PC-9 (cell line): ENCODE measurements at regions not wholly inside any gene's neighbourhood (a gene's known extent, or its start where the extent isn't known, plus 50 kb on each side); places are given as distances from the start of the nearest gene placed in this dataset.

Experiments used
- BruUV-seq: library from RNA; stranded (reverse); fragments of 400-500 nt; replicated peaks from 2 replicates; lab custom pipeline; 2021; lab: Mats Ljungman, UMichigan
- CTCF ChIA-PET: fragments of 300-600 bp; sonication (Branson Sonifier 250); formaldehyde crosslinking; loops from one replicate; lab custom pipeline; 2022; ENCODE audit warnings: antibody characterized with exemption; lab: Charles Lee
- POLR2A ChIA-PET: fragments of 300-600 bp; sonication (Branson Sonifier 250); formaldehyde crosslinking; loops from one replicate; lab custom pipeline; 2022; ENCODE audit warnings: antibody characterized with exemption; ENCODE audit not compliant: unreplicated experiment; lab: Charles Lee
- DNase-seq, 2 experiments: peaks; one replicate each; pipeline versions ENCODE4 v3.0.0 to v3.0.0-alpha.2; 2015 to 2022; ENCODE audit warnings: mixed read lengths in 1 of 2
- H2AFZ ChIP-seq: fragments of 200-600 bp; sonication (generic); 2 replicates; pipeline ENCODE4 v1.8.1; 2017; ENCODE audit warnings: antibody characterized with exemption
- H3F3A ChIP-seq: fragments of 200-600 bp; sonication (generic); 2 replicates; pipeline ENCODE4 v1.8.1; 2017; ENCODE audit warnings: antibody characterized with exemption, mild to moderate bottlenecking, low read depth; ENCODE audit not compliant: insufficient read depth
- H3K27ac ChIP-seq: fragments of 200-600 bp; sonication (generic); 2 replicates; pipeline ENCODE4 v1.6.1; 2016; ENCODE audit warnings: mixed run types
- H3K27me3 ChIP-seq: fragments of 200-600 bp; sonication (generic); 2 replicates; pipeline ENCODE4 v1.6.1; 2016; ENCODE audit warnings: low read depth, mixed run types; ENCODE audit not compliant: insufficient read depth
- H3K36me3 ChIP-seq: fragments of 200-600 bp; sonication (generic); 2 replicates; pipeline ENCODE4 v1.6.1; 2016; ENCODE audit warnings: low read depth, mixed run types
- H3K4me1 ChIP-seq: fragments of 200-600 bp; sonication (generic); replicated peaks from 2 replicates; pipeline ENCODE4 v1.6.1; 2016; ENCODE audit warnings: mixed run types; ENCODE audit not compliant: insufficient read depth
- H3K4me2 ChIP-seq: fragments of 200-600 bp; sonication (generic); 2 replicates; pipeline ENCODE4 v1.6.1; 2017; ENCODE audit warnings: mixed run types
- H3K4me3 ChIP-seq: fragments of 200-600 bp; sonication (generic); 2 replicates; pipeline ENCODE4 v1.6.1; 2016; ENCODE audit warnings: mixed run types
- H3K79me2 ChIP-seq: fragments of 200-600 bp; sonication (generic); 2 replicates; pipeline ENCODE4 v1.6.1; 2017; ENCODE audit warnings: low read depth, mixed run types
- H3K9me2 ChIP-seq: fragments of 200-600 bp; sonication (generic); 2 replicates; pipeline ENCODE4 v1.8.1; 2017; ENCODE audit warnings: mild to moderate bottlenecking; ENCODE audit not compliant: insufficient read depth
- H3K9me3 ChIP-seq: fragments of 200-600 bp; sonication (generic); 2 replicates; pipeline ENCODE4 v1.8.1; 2016; ENCODE audit warnings: low read depth; ENCODE audit not compliant: insufficient read depth
- H4K20me1 ChIP-seq: fragments of 200-600 bp; sonication (generic); 2 replicates; pipeline ENCODE4 v1.8.1; 2017; ENCODE audit not compliant: insufficient read depth
- EZH2 ChIP-seq: fragments of 200-600 bp; sonication (generic); IDR thresholded peaks from 2 replicates; pipeline ENCODE4 v1.8.0; 2017; ENCODE audit warnings: antibody characterized with exemption, low read depth
- intact Hi-C: fragments of 100-400 bp; cut with micrococcal nuclease; formaldehyde crosslinking; loops from one replicate; pipeline ENCODE4 v1.10.0; 2022; ENCODE audit not compliant: unreplicated experiment
- TF ChIP-seq, protein P1 (sequence below): fragments of 200-600 bp; sonication (generic); conservative IDR thresholded peaks from 2 replicates; pipeline ENCODE4 v1.6.1; 2017; ENCODE audit warnings: mixed run types, antibody characterized with exemption, mild to moderate bottlenecking, moderate library complexity

- H3K9me2 ChIP-seq = 0 out of 2 replicates have a peak, but pooled peaks cover 5% of the 10 kb centered on the region
- intact Hi-C loops = no loop called here
- no TSS peak for BruUV-seq
- H3K27ac ChIP-seq = no peak overlapping the region
- no peaks in the 10 kb centered on the region for H3F3A ChIP-seq
- no peak overlapping the region for H3K4me3 ChIP-seq
- DNase-seq = no peak
- ChIA-PET CTCF (no interaction called here), POLR2A (no interaction called here)
- H4K20me1 ChIP-seq = no peaks in the 10 kb centered on the region
- H3K36me3 ChIP-seq = no peaks in the 10 kb centered on the region
- 0 out of 2 replicates have a peak, but pooled peaks cover 5% of the 10 kb centered on the region for H3K9me3 ChIP-seq
- no peak overlapping the region for H3K4me2 ChIP-seq
- TF ChIP-seq EZH2 = no peak
- TF ChIP-seq, protein P1, sequence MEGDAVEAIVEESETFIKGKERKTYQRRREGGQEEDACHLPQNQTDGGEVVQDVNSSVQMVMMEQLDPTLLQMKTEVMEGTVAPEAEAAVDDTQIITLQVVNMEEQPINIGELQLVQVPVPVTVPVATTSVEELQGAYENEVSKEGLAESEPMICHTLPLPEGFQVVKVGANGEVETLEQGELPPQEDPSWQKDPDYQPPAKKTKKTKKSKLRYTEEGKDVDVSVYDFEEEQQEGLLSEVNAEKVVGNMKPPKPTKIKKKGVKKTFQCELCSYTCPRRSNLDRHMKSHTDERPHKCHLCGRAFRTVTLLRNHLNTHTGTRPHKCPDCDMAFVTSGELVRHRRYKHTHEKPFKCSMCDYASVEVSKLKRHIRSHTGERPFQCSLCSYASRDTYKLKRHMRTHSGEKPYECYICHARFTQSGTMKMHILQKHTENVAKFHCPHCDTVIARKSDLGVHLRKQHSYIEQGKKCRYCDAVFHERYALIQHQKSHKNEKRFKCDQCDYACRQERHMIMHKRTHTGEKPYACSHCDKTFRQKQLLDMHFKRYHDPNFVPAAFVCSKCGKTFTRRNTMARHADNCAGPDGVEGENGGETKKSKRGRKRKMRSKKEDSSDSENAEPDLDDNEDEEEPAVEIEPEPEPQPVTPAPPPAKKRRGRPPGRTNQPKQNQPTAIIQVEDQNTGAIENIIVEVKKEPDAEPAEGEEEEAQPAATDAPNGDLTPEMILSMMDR = no peak
- H2AFZ ChIP-seq = no peak overlapping the region
- no peaks in the 10 kb centered on the region for H3K79me2 ChIP-seq
- H3K4me1 ChIP-seq = no peaks in the 10 kb centered on the region
- H3K27me3 ChIP-seq = no peaks in the 10 kb centered on the region
These were observed 499.2 kb upstream of the ATP2B1 start for GRCh38 chr12:90207799-90208198.

DNA sequence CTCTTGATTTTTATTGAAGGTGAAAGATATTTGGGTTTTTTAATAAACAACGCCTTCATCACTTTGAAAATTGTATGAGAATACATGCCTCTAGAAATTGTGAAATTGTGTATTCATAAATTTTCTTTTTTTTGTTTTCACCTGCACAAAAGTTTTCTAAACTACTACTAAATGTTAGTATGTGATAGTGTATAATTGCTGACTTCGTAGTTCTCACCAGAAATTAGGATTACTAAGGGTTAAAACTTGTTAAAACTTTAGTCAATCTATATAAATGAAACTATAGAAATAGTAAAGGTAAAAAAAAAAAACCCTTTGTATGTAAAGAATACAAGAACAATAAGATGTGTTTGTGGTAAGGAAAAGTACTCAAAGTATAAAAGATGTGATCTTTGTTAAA lies 496.5 kb upstream of the ATP2B1 start:
- H3K27me3 ChIP-seq = no peaks in the 10 kb centered on the region
- TF ChIP-seq, protein P1 = no peak
- no peak for TF ChIP-seq EZH2
- no peak overlapping the region for H2AFZ ChIP-seq
- no peak overlapping the region for H3K27ac ChIP-seq
- H4K20me1 ChIP-seq = no peaks in the 10 kb centered on the region
- no peaks in the 10 kb centered on the region for H3K4me1 ChIP-seq
- no peak overlapping the region for H3K4me3 ChIP-seq
- no peaks in the 10 kb centered on the region for H3F3A ChIP-seq
- no TSS peak for BruUV-seq
- H3K4me2 ChIP-seq = no peak overlapping the region
- H3K9me3 ChIP-seq = 0 out of 2 replicates have a peak, but pooled peaks cover 5% of the 10 kb centered on the region
- no peaks in the 10 kb centered on the region for H3K36me3 ChIP-seq
- ChIA-PET POLR2A (no interaction called here), CTCF (no interaction called here)
- H3K79me2 ChIP-seq = no peaks in the 10 kb centered on the region
- H3K9me2 ChIP-seq = no peaks in the 10 kb centered on the region
- DNase-seq = no peak
- intact Hi-C loops = no loop called here

DNA sequence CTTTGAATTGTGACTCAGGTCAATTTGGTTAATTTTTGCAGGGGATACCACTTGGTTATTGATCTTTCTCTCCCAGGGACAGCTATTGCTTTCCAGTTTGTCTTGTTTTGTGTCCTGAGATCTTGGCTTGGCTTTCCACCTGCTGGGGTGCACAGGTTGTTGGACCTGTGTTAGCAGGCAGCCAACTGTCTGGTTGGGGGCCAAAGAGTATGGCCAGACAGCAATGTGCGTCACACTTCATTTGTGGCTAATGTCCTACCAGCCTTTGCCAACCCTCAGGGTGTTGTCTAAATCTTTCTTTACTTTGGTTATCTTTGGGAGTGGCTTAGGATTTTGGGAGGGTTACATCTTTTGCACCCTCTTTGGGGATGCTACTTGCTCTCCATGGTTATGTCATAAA lies 494.9 kb upstream of the ATP2B1 start:
- no peak overlapping the region for H3K4me2 ChIP-seq
- intact Hi-C loops = no loop called here
- no peak for DNase-seq
- no peak for TF ChIP-seq EZH2
- TF ChIP-seq, protein P1 = no peak
- CTCF ChIA-PET = no interaction called here
- no peak overlapping the region for H3K4me3 ChIP-seq
- no peaks in the 10 kb centered on the region for H3F3A ChIP-seq
- H3K9me3 ChIP-seq = no peaks in the 10 kb centered on the region
- no TSS peak for BruUV-seq
- H3K4me1 ChIP-seq = no peaks in the 10 kb centered on the region
- H3K27me3 ChIP-seq = no peaks in the 10 kb centered on the region
- POLR2A ChIA-PET = no interaction called here
- H2AFZ ChIP-seq = no peak overlapping the region
- no peak overlapping the region for H3K27ac ChIP-seq
- no peaks in the 10 kb centered on the region for H3K36me3 ChIP-seq
- H3K9me2 ChIP-seq = no peaks in the 10 kb centered on the region; the same call in 1 of the 2 replicates
- no peaks in the 10 kb centered on the region for H4K20me1 ChIP-seq
- H3K79me2 ChIP-seq = no peaks in the 10 kb centered on the region
